NAMALWA (cell line): ENCODE measurements at regions not wholly inside any gene's neighbourhood (a gene's known extent, or its start where the extent isn't known, plus 50 kb on each side); places are given as distances from the start of the nearest gene placed in this dataset.

ENCODE experiments used
- DNase-seq: peaks from one replicate; pipeline ENCODE4 v3.0.0-alpha.2; 2015; ENCODE audit warnings: low spot score

DNA sequence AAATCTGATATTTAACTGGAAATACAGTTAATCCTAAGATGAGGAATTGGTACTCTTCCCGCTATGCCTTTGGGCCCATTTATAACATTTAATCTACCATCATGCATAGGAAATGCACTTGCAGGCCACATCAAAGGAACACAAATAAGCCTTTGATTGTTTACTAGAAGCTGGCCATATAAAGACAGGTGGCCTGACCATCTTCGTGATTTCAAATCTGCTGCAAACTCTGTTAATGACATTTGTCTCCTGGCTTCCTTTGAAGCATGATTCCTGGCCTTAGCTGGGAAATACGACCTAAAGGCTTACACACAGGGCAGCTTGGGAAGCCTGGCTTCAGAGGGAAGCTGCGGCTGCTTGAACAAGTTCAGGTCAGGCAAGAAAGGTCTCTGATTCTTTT is 552.1 kb downstream of the CDH26 start:
- DNase-seq = no peak

DNA sequence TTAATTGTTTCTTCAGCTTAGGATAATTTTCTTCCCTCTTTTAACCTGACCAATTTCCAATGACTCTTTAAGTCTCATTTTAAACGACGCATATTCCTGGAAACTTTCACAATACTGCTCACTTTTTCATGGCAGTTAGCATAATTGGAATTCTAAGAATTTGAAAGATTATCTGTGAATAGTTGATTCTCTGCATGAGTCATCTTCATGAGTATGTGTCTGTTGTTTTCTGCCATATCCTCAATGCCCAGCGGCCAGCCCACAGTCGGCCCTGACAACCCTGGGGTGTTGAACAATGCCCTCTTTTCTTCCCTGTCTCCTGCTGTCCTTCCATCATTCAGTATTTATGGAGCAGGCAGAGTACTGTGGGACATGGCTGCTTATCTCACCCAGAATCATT is 554.2 kb downstream of the CDH26 start:
- no peak for DNase-seq

GRCh38 chr20:60513141-60513540 is 554.9 kb downstream of the CDH26 start:
- no peak for DNase-seq

- no peak for DNase-seq
Observed at GRCh38 chr20:60516442-60516841, 558.2 kb downstream of the CDH26 start.

DNA sequence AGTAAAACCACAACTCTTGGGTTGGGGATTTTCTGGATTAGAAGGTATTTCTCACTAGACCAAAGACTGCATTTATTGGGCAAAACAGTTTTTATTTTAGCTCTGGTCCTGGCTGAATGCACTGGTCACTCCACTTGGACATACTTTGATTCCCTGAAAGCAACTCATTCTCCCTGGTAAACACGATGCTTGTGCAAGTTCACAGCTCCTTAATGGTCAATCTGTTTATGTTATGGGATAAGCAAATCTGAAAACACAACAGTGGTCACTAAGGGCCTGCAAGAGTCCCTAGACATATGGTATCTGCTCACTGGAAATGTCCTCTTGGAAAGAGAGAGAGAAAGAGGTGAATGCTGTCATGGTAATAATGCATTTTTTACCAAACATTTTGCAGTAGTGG is 559.8 kb downstream of the CDH26 start:
- DNase-seq = no peak

GRCh38 chr20:60525397-60525796 is 567.2 kb downstream of the CDH26 start:
- no peak for DNase-seq

- no peak for DNase-seq
Observed at GRCh38 chr20:60527656-60528055, 569.4 kb downstream of the CDH26 start.

DNA sequence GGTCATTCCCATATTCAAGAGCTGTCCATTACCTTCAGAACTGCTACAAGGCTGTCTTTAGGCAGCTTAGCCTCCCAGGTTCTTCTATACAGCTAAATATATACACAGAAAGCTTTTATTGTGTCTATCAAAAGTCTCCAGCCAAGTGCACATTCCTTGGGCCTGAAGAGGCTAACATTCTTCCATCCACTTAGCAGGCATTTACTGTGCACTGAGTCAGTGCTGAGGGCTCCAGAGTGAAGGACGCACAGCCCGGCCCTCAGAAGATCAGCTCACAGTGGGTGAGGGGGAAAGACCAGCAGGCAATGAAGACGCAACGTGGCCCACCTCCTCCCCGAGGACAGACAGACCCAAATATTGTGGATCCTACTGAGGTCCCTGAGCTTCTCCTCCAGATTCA is 569.9 kb downstream of the CDH26 start:
- no peak for DNase-seq

GRCh38 chr20:60529149-60529548 is 570.9 kb downstream of the CDH26 start:
- DNase-seq = no peak

GRCh38 chr20:60535211-60535610 is 577.0 kb downstream of the CDH26 start:
- DNase-seq = no peak

GRCh38 chr20:60540591-60540990 is 582.4 kb downstream of the CDH26 start:
- no peak for DNase-seq

GRCh38 chr20:60541991-60542390 is 583.8 kb downstream of the CDH26 start:
- no peak for DNase-seq

DNA sequence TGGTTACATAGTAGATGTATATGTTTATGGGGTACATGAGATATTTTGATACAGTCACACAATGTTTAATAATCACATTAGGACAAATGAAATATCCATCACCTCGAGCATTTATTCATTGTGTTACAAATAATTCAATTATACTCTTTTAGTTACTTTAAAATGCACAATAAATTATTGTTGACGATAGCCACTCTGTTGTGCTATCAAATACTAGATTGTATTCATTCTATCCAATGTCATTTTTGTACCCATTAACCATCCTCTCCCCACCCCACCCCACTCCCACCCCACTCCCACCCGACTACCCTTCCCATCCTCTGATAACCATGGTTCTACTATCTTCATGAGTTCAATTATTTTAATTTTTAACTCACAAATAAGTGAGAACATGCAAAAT is 585.4 kb downstream of the CDH26 start:
- DNase-seq = no peak

DNA sequence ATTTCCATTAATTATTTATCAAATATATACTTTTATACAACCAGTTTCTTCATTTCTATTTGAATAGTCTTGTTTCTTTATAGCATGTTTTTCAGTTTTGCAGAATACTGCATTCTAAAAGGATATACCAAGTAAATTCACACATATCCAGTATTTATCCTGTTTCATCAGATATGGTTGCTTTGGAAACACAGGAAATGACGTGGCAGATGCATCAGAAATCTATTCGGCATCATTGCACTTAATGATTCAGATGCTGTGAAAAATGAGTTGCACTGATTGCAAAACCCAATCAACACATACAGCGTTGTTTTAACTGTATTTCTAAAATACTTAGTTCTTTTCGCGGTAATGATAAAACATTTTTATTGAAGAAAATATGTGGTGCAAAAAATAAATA is 594.9 kb downstream of the CDH26 start:
- no peak for DNase-seq

DNA sequence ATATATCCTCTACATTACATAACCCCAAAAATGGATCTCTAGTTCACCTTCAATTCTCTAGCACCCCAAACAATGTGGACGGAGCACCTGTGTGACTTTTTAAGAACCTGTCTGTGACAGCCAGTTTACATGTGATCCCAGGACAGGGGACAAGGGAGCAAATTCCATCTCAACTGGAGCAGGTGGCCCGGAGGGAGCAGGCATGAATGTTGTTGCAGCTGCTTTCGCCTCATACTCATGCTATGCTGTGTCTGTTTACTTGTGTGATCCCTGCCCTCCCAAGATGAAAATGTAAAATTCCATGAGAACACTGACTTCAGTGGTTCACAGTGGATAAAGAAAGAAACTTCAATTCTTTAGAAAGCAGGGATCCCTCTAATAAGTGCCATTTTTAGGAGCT is 600.3 kb downstream of the CDH26 start:
- DNase-seq = no peak

DNA sequence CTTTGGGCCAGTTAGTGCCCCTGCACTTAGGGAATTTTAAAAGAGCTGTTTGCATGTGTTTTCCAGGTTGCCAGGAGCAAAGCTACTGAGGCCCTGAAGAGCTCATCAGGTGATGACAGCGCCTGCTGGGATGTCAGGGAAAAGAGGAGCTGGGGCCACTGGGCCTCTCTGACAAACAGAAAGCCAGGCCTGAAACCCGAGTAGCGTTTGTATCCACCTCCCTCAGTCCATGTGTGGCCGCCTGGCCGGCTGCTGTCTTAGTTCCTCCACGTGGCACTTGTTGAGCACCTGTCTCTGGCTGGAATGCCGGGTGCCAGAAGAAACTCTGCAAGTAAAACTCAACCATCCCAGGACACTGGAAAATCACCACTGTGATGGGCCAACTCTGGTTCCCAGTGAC is 601.2 kb downstream of the CDH26 start:
- DNase-seq = no peak

DNA sequence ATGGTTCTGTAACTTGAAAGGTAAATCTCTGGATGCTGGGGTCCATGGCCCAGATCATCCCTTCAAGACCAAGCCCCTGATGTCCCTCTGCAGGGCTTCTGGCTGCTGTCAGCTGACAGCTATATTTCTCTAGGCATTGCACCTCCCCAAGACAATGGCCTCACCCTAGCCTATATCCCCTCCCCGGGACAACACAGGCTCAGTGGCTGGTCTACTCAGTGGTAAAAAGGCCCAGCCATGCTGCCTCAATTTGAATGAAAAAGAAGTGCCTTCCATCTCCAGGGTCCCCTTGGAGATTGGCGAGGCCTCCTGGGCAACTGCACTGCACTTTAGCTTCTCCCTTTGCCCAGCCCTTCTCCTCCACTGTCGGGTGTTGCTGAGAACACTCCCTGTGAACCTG is 602.8 kb downstream of the CDH26 start:
- DNase-seq = no peak

- DNase-seq = no peak
Observed at GRCh38 chr20:60565083-60565482, 606.9 kb downstream of the CDH26 start.

GRCh38 chr20:60565551-60565950 is 607.3 kb downstream of the CDH26 start:
- no peak for DNase-seq

- no peak for DNase-seq
Observed at GRCh38 chr20:60569116-60569515, 610.9 kb downstream of the CDH26 start.

DNA sequence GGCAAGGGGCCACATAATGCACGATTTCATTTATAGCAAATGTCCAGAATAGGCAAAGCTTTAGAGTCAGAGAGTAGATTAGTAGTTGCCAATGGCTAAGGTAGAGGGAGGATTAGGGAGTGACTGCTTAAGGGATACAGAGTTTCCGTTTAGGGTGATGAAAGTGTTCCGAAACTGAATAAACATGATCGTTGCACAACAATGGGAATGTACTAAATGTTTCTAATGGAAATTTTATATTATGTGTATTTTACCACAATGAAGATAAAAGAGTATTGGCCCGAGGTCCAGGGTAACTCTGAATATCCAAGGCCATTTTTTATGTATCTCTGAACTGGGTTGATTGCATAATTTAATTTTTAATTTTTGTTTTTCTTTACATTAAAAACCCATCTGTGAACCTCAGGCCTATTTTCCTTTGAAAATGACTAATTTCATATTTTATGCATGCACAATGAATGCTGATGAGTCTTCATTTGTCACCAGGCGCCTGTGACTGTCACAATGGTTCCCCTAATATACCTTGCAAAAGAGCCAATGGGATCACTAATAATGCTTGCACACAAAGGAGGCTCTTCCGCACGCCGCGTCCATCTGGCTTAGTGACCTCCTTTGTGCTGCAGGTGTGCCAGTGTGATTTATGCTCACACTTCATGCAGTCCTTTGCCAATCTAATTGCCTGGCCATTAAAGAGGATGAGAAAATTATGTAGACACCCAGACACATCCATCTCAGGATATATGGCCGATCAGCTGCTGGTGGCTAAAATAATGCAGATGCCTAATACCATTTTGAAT is 612.5 kb downstream of the CDH26 start:
- DNase-seq = no peak

DNA sequence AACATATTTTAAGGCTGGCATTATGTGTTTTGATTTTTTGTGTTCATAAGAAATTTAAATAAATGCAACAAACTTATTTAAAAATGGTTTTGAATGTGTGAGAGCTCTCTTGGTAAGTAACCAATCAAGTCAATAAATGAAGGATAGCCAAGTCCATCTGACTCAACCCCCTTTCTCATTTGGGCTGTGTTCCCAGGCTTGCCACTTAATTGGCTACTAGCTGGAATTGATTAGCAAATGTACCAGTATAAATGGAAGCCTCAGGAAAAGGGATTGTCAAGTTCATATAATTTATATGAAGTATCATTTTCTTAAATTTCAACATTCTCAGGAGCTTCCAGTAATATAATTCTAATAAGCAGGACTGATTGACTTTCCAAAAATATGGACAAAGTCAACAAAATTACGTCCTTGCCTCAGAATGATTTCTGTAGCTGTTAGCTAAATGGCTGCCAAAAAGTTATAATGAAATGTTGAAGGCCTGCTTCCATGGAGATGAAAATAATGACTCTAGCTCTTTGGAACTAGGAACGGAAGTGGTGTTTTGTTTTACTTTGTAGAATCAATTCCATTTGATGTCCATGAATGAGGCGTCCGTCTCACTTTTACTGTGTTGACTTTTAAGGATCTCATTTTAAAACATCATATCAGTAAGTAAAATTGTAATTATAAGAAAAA is 614.9 kb downstream of the CDH26 start:
- no peak for DNase-seq

- DNase-seq = no peak
Observed at GRCh38 chr20:60576236-60576635, 618.0 kb downstream of the CDH26 start.
